SKM-1 treated with dmso at 0.1 percent for 144 hours (cell line): ENCODE measurements at regions not wholly inside any gene's neighbourhood (a gene's known extent, or its start where the extent isn't known, plus 50 kb on each side); places are given as distances from the start of the nearest gene placed in this dataset.
"Not testable (repeated sequence)": the region's sequence is repeated elsewhere in the genome, so short reads cannot be mapped to it uniquely, and the experiment has no call there.

Source experiments
- DNase-seq: peaks from one replicate; lab custom pipeline; 2025; ENCODE audit not compliant: unreplicated experiment; lab: John Stamatoyannopoulos, UW

- DNase-seq, result no peak
Measured at GRCh38 chr7:9031386-9031785, 598.0 kb downstream of the NXPH1 start.

DNA sequence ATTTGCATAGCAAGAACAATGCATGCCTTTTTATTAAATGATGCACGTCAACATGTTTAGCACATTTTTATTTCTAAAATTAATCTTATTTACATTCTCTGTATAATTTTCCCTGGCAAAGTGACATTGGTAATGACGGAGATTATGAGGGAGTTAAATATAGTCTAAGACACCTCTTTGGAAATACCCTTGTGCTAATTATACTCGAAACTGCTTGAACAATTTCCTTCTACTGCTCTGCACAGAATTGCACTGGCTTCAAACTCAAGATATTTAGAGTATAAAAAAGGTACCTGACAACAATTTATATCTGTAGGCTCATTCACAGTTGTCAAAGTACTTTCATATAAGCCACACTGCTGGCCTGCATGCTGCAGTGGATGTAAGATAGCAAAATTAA is 602.7 kb downstream of the NXPH1 start:
- no peak for DNase-seq

GRCh38 chr7:9071160-9071762 is 637.9 kb downstream of the NXPH1 start:
- no peak for DNase-seq

DNA sequence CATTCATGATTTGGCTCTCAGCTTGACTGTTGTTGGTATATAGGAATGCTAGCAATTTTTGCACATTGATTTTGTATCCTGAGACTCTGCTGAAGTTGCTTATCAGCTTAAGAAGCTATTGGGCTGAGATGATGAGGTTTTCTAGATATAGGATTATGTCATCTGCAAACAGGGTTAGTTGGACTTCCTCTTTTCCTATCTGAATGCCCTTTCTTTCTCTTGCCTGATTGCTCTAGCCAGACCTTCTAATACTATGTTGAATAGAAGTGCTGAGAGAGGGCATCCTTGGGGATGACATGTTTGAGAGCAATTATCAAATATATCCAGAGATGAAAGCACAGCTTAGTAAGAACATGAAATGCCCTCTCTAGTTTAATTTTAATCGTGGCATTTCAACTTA is 642.4 kb downstream of the NXPH1 start:
- DNase-seq, result peak; percentile 18

- DNase-seq, result no peak
Measured at GRCh38 chr7:9082203-9082602, 648.8 kb downstream of the NXPH1 start.

- no peak for DNase-seq
Measured at GRCh38 chr7:9083837-9084236, 650.4 kb downstream of the NXPH1 start.

DNA sequence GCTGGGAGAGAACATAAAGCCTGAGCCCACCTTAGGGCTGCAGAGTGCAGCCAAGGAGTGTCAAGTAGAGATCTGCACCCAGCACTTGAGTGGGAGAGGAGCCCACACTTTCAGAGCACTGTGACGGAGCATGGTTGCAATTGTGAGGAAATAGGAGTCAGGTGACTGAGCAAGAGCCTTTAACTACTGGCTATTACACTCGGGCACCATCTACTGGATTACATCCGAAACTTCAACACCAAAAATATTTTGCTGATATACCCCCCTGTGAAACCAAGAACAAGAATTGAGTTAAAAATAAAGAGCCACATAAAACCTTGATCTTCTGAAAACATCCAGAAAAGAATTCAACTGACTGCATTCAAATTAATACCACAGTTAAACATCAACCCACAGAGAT is 657.9 kb downstream of the NXPH1 start:
- DNase-seq, result peak; percentile 6

DNA sequence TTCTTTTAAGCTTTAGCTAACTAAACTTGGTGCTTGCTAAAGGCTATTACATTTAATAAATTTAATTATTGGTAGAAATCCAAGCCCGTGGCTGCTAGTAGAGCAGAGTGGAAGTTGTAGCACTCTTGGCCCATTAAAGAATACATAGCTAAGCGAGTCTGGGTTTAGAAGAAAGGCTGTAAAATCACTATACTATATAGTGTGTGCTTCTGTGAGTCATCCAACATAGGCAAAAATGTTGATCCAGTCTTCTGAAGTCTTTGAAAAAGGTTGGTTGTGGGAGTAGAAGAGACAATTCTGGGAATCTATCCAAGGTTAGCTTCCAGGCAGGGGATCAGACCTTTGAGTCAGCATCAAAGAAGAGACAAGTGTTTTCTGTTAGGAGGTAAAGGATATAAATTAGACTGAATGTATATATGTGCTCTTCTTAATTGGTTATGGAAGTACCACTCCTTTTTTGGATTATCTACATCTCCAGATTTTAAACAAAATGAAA is 664.2 kb downstream of the NXPH1 start:
- no peak for DNase-seq

- DNase-seq, result no peak
Measured at GRCh38 chr7:9100289-9100688, 666.9 kb downstream of the NXPH1 start.

GRCh38 chr7:9102846-9103245 is 669.4 kb downstream of the NXPH1 start:
- no peak for DNase-seq

GRCh38 chr7:9106747-9107146 is 673.3 kb downstream of the NXPH1 start:
- DNase-seq, result no peak

DNA sequence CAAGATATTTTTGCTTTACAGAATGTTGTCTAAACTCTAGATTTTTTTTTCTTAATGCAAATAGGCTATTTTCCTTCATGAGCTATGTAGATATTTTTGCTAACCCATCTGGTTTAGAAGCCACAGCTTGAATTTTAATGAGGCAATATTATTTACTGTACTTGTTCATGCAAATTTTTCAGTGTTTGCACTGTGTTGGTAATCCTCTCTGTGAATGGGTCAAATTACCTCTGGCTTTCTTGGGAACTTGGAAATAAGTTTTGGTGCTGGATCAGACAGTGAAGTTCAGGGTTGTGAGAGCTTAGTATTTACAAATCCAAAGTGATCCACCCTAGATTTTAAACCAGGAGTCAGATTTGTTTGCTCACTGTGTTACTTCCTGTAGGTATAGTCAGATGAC is 686.9 kb downstream of the NXPH1 start:
- no peak for DNase-seq

- no peak for DNase-seq
Measured at GRCh38 chr7:9124320-9124719, 690.9 kb downstream of the NXPH1 start.

GRCh38 chr7:9125246-9125645 is 691.8 kb downstream of the NXPH1 start:
- DNase-seq, result no peak

DNA sequence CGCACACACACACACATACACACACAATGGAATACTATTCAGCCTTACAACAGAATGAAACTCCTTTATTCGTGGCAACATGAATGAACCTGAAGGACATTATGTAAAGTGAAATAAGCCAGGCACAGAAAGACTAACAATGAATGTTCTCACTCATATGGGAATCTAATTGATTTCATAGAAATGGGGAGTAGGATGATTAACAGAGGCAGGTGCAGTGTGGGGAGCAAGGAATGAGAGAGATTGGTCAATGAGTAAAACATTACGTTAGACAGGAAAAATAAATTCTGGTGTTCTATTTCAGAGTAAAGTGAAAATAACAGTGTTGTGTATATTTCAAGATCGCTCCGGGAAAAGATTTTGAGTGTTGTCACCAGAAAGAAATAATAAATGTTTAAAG is 694.5 kb downstream of the NXPH1 start:
- no peak for DNase-seq

GRCh38 chr7:9148687-9149086 is 715.3 kb downstream of the NXPH1 start:
- DNase-seq, result no peak

- DNase-seq, result no peak
Measured at GRCh38 chr7:9149499-9150082, 716.2 kb downstream of the NXPH1 start.

- not testable (repeated sequence) for DNase-seq
Measured at GRCh38 chr7:9163691-9164090, 730.3 kb downstream of the NXPH1 start.

GRCh38 chr7:9175871-9176270 is 742.5 kb downstream of the NXPH1 start:
- DNase-seq, result no peak

- DNase-seq, result no peak
Measured at GRCh38 chr7:9181356-9181755, 747.9 kb downstream of the NXPH1 start.

DNA sequence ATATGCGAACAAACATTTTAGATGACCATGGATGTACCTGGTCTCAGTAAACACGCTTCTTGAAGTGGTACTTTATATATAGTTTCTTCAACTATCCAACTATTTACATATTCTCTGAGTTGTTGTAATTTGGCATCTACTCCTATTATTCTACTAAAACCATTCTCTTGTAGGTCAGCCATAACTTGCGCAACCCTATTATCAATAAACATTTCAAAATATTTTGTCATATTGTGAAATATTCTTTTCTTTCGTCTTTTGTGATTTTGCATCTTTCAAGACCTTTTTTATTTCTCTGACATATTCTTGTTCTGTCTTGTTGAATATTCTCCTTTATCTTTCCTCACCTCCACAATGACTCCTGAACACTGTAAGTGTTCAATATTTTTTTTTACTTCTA is 753.3 kb downstream of the NXPH1 start:
- no peak for DNase-seq

DNA sequence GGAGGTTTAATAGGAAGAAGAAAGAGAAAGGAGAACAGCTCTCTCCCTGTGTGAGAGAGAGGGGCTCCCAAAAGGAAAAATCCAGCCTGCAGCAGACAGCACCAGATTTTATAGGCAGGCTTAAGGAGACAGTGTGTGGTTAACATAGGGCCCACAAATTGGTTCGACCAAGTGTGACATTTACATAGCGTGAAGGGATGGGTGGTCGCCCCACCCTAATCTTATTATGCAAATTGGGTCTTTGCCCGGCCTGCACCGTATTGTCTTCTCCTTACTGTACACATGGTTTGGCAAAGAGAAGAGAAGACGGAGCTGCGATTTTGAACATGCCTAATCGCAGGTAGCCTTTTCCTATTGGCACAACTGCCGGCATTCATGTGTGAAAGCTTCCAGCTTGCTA is 756.3 kb downstream of the NXPH1 start:
- DNase-seq, result no peak

GRCh38 chr7:9192969-9193368 is 759.6 kb downstream of the NXPH1 start:
- no peak for DNase-seq
